Neuronal stem cell (in vitro differentiated cells): ENCODE measurements at regions not wholly inside any gene's neighbourhood (a gene's known extent, or its start where the extent isn't known, plus 50 kb on each side); places are given as distances from the start of the nearest gene placed in this dataset.

Source experiments
- DNase-seq: peaks from one replicate; pipeline ENCODE4 v3.0.0-alpha.2; 2013; ENCODE audit warnings: low spot score
- H2AFZ ChIP-seq: one replicate; pipeline ENCODE4 v1.6.1; 2013; ENCODE audit warnings: mild to moderate bottlenecking, low read length, inconsistent platforms
- H2AK5ac ChIP-seq: 2 replicates; pipeline ENCODE4 v1.6.1; 2013; ENCODE audit warnings: low read depth, mild to moderate bottlenecking, inconsistent platforms, low read length, moderate library complexity, mixed read lengths
- H2BK120ac ChIP-seq: 2 replicates; pipeline ENCODE4 v1.6.1; 2013; ENCODE audit warnings: low read depth, mild to moderate bottlenecking, inconsistent platforms, low read length, moderate library complexity, mixed read lengths
- H2BK12ac ChIP-seq: one replicate; pipeline ENCODE4 v1.6.1; 2013; ENCODE audit warnings: low read length, inconsistent platforms
- H2BK15ac ChIP-seq: 2 replicates; pipeline ENCODE4 v1.6.1; 2013; ENCODE audit warnings: mild to moderate bottlenecking, low read length, inconsistent platforms, mixed read lengths
- H2BK5ac ChIP-seq: one replicate; pipeline ENCODE4 v1.6.1; 2013; ENCODE audit warnings: inconsistent platforms, mild to moderate bottlenecking, low read length, moderate library complexity
- H3K14ac ChIP-seq: one replicate; pipeline ENCODE4 v1.6.1; 2013; ENCODE audit warnings: low read length, inconsistent platforms
- H3K18ac ChIP-seq: 2 replicates; pipeline ENCODE4 v1.6.1; 2013; ENCODE audit warnings: low read length, inconsistent platforms
- H3K23ac ChIP-seq: 2 replicates; pipeline ENCODE4 v1.6.1; 2013; ENCODE audit warnings: low read depth, mild to moderate bottlenecking, mixed read lengths, low read length, inconsistent platforms; ENCODE audit not compliant: poor library complexity
- H3K27ac ChIP-seq: replicated peaks from 3 replicates; pipeline ENCODE4 v1.5.1; 2013; ENCODE audit warnings: low read length, inconsistent platforms
- H3K27me3 ChIP-seq, 3 experiments: 2 replicates each; pipeline ENCODE4 v1.6.1; 2013; ENCODE audit warnings: low read length in 3 of 3, mild to moderate bottlenecking in 2 of 3, inconsistent platforms in 1 of 3, low read depth in 1 of 3, mixed read lengths in 1 of 3, moderate library complexity in 1 of 3; ENCODE audit not compliant: control insufficient read depth in 3 of 3, insufficient read depth in 3 of 3
- H3K36me3 ChIP-seq, 2 donors: replicated peaks in 1 of 2; 2 replicates each; pipeline ENCODE4 v1.6.1; 2013; ENCODE audit warnings: low read length in 2 of 2; ENCODE audit not compliant: control insufficient read depth in 2 of 2, insufficient read depth in 2 of 2
- H3K4ac ChIP-seq: 2 replicates; pipeline ENCODE4 v1.6.1; 2013; ENCODE audit warnings: inconsistent platforms, mild to moderate bottlenecking, low read length, moderate library complexity
- H3K4me1 ChIP-seq, 2 donors: 1 replicate in 1 of 2; 2 replicates in 1 of 2; pipeline ENCODE4 v1.6.1; 2013; ENCODE audit warnings: low read length in 2 of 2, low read depth in 1 of 2; ENCODE audit not compliant: control insufficient read depth in 2 of 2, insufficient read depth in 1 of 2
- H3K4me2 ChIP-seq: one replicate; pipeline ENCODE4 v1.6.1; 2013; ENCODE audit warnings: mild to moderate bottlenecking, low read length, inconsistent platforms; ENCODE audit not compliant: insufficient read depth, poor library complexity, severe bottlenecking
- H3K4me3 ChIP-seq, 2 donors: 2 replicates each; pipeline ENCODE4 v1.5.1; 2013; ENCODE audit warnings: low read length in 2 of 2, mild to moderate bottlenecking in 2 of 2, inconsistent platforms in 1 of 2, moderate library complexity in 1 of 2
- H3K79me1 ChIP-seq: one replicate; pipeline ENCODE4 v1.6.1; 2013; ENCODE audit warnings: low read depth, mild to moderate bottlenecking, inconsistent platforms, low read length, moderate library complexity
- H3K9ac ChIP-seq: one replicate; pipeline ENCODE4 v1.6.1; 2013; ENCODE audit warnings: mild to moderate bottlenecking, low read depth, low read length, inconsistent platforms; ENCODE audit not compliant: poor library complexity
- H3K9me3 ChIP-seq, 2 donors: replicated peaks in 1 of 2; 2 replicates each; pipeline versions ENCODE3 to v1.6.1; 2013; ENCODE audit warnings: low read length in 2 of 2, mild to moderate bottlenecking in 2 of 2, inconsistent platforms in 1 of 2, low read depth in 1 of 2, mixed read lengths in 1 of 2, moderate library complexity in 1 of 2; ENCODE audit not compliant: control insufficient read depth in 2 of 2, insufficient read depth in 1 of 2
- H4K8ac ChIP-seq: one replicate; pipeline ENCODE4 v1.6.1; 2013; ENCODE audit warnings: low read depth, mild to moderate bottlenecking, inconsistent platforms, low read length, moderate library complexity
- H4K91ac ChIP-seq: one replicate; pipeline ENCODE4 v1.6.1; 2013; ENCODE audit warnings: low read length, low read depth, mild to moderate bottlenecking, inconsistent platforms; ENCODE audit not compliant: poor library complexity
- WGBS, 2 donors: extraction: QIAGEN DNeasy Blood & Tissue Kit; methylation state at CpG; one replicate each; pipeline ENCODE4 v1.1.7; 2013; ENCODE audit warnings: missing lambda C conversion rate in 2 of 2, mixed read lengths in 1 of 2; ENCODE audit not compliant: insufficient read length in 2 of 2, insufficient replicate concordance in 1 of 2; ENCODE audit errors: extremely low coverage in 2 of 2; 5-methylcytosine and 5-hydroxymethylcytosine counted together

DNA sequence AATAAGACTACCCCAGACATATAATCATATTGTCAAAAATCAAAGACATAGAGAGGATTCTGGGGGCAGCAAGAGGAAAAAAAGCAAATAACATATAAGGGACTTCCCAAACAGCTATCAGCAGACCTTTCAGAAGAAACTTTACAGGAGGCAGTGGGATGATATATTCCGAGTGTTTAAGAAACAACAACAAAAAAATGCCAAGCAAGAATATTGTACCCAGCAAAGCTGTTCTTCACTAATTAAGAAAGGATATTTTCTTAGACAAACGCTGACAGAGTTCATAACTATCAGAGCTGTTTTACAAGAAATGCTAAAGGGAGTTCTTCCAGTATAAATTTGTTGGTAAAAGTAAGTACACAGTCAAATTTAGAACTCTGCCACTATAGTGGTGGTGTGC lies 243.3 kb upstream of the AFDN start:
- Histone ChIP-seq H3K27me3 (no peaks in the 10 kb centered on the region), H3K27ac (no peak overlapping the region), H2BK12ac (no peak overlapping the region), H2BK120ac (no peak overlapping the region), H2BK5ac (no peak overlapping the region), H3K9me3 (peaks cover 5 to 22% of the 10 kb centered on the region in 2 donors), H3K23ac (no peak overlapping the region), H3K4me3 (no peak overlapping the region), H3K36me3 (peaks cover 0 to 1% of the 10 kb centered on the region in 2 donors), H2AK5ac (no peak overlapping the region), H3K9ac (no peak overlapping the region), H3K4ac (no peak overlapping the region), H2AFZ (no peak overlapping the region), H3K79me1 (no peaks in the 10 kb centered on the region), H3K14ac (no peak overlapping the region), H3K4me2 (no peak overlapping the region), H3K4me1 (peaks cover 5 to 11% of the 10 kb centered on the region in 2 donors), H2BK15ac (no peak overlapping the region), H3K18ac (no peak overlapping the region), H4K91ac (no peak overlapping the region), H4K8ac (no peak overlapping the region)
- DNase-seq = no peak
- WGBS, 2 donors = no CpG with 5 or more reads among the region's 2 CpGs

DNA sequence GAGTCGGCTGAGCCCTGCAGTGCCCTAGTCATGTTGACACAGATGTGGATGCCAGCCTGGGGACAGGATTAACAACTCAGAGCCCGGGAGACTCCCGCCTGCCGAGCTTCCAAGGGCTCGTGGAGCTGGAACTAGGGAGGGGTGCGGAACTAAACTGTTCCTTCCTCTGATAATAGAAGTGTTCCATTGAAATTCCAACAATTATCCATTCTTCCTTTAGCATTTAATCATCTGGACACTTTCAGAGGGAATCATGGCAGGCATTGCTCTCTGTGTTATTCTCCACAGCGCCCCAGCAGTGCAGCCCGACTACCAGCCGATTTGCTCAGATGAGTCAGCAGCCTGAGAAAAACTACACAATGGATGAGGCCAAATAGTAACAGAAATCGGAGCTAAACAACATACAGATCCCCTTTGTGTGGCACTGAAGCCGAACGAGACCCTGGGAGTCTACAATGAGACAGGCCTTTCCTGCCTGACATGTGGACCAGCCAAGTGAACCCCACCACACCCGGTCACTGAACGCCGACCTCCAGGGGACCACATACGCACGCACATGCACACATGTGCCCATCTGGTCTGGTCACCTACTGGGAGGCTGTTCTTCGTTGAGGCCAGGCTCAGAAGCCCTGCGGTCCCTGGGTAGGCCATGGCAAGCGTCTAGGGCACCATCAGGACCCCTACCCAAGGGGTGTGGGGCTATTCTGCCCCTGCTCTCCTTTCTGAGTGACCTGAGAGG lies 238.4 kb upstream of the AFDN start:
- H3K18ac ChIP-seq = peak overlapping the region; percentile 98
- H3K27me3 ChIP-seq = peaks cover 0 to 1% (median 0%) of the 10 kb centered on the region in 3 experiments
- H2BK5ac ChIP-seq = peak overlapping the region; percentile 90
- H3K9ac ChIP-seq = no peak overlapping the region
- peaks cover 0 to 1% of the 10 kb centered on the region in 2 donors for H3K36me3 ChIP-seq
- no peak overlapping the region for H3K4me2 ChIP-seq
- H2BK120ac ChIP-seq = peak overlapping the region; percentile 89
- H3K4me3 ChIP-seq = no peak overlapping the region
- H3K9me3 ChIP-seq = peaks cover 9 to 19% of the 10 kb centered on the region in 2 donors
- H3K27ac ChIP-seq = peak overlapping the region; percentile 44
- H3K4me1 ChIP-seq = peaks cover 5 to 8% of the 10 kb centered on the region in 2 donors
- no CpG with 5 or more reads among the region's 20 CpGs for WGBS, 2 donors
- H3K14ac ChIP-seq = no peak overlapping the region
- peak overlapping the region; percentile 64 for H4K91ac ChIP-seq
- peak overlapping the region; percentile 99 for H2AK5ac ChIP-seq
- peak overlapping the region; percentile 84 for H3K4ac ChIP-seq
- H3K23ac ChIP-seq = peak overlapping the region; percentile 85
- H2BK15ac ChIP-seq = peak overlapping the region; percentile 100
- DNase-seq = no peak
- H4K8ac ChIP-seq = no peak overlapping the region
- peak overlapping the region; percentile 98 for H2BK12ac ChIP-seq
- no peaks in the 10 kb centered on the region for H3K79me1 ChIP-seq
- peak overlapping the region; percentile 87 for H2AFZ ChIP-seq

DNA sequence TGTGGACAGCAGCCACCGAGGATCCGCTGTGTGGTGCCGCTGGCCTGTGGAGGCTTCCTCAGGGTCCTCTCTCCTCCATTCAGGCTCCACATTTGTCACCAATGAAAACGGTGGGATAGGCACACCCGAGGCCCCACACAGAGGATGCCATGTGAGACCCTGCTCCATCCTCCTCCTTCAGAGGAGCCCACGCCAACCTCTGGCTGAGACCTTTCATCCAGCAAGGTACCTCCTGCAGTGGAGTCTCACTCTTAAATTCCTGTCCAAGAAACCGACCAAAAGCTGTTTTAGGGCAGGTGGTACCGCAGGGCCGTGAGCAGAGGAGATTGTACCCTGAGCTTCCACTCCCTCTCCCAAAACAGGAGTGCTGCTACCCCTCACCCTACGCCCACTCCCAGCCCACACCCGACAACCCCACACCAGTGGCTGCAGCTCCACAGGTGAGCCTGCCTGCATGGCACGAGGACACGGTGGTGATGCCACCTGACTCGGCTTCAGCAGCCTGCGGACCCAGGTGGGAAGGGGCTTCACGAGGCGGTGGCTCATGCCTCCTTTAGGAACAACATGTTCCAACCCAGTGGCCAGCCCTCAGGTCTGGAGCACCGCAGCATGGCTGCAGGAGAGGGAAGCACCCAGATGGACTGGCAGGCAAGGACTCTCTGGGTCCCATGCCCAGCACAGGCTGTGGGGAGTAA lies 237.6 kb upstream of the AFDN start:
- Histone ChIP-seq H3K79me1 (no peaks in the 10 kb centered on the region), H3K4me1 (peaks cover 5 to 8% of the 10 kb centered on the region in 2 donors), H3K27me3 (peaks cover 0 to 1% (median 0%) of the 10 kb centered on the region in 3 experiments), H3K9ac (no peak overlapping the region), H3K4me2 (no peak overlapping the region), H3K27ac (no peak overlapping the region), H2BK5ac (peak overlapping the region; percentile 90), H2BK15ac (peak overlapping the region; percentile 100), H2AK5ac (peak overlapping the region; percentile 99), H3K36me3 (peaks cover 0 to 1% of the 10 kb centered on the region in 2 donors), H2BK12ac (peak overlapping the region; percentile 98), H3K9me3 (peaks cover 9 to 17% of the 10 kb centered on the region in 2 donors), H3K14ac (peak overlapping the region; percentile 63), H3K18ac (peak overlapping the region; percentile 98), H3K4me3 (no peak overlapping the region), H2AFZ (peak overlapping the region; percentile 87), H2BK120ac (peak overlapping the region; percentile 89), H4K91ac (peak overlapping the region; percentile 64), H3K23ac (peak overlapping the region; percentile 85), H4K8ac (peak overlapping the region; percentile 6), H3K4ac (peak overlapping the region; percentile 84)
- no peak for DNase-seq
- WGBS, 2 donors = no CpG with 5 or more reads among the region's 18 CpGs

DNA sequence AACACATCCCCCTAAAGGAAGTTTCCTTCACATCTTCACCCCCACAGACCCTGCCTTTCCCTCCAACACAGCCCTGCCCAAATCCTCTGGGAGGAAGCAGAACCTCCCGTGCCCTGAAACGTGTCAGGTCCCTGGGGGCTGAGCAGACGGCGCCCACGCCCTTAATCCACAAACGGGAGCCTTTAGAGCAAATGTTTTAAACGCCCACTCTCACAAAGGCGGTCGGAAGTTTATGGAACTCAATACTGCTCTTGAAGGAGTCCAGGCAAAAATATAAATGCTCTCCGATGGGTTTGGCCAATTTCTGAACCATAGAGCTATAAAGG lies 237.1 kb upstream of the AFDN start:
- Histone ChIP-seq H2BK12ac (peak overlapping the region; percentile 98), H3K27me3 (peaks cover 0 to 1% (median 0%) of the 10 kb centered on the region in 3 experiments), H3K23ac (no peak overlapping the region), H2BK5ac (peak overlapping the region; percentile 90), H4K91ac (no peak overlapping the region), H3K14ac (peak overlapping the region; percentile 63), H3K4ac (no peak overlapping the region), H3K18ac (peak overlapping the region; percentile 98), H3K27ac (no peak overlapping the region), H2AK5ac (peak overlapping the region; percentile 99), H3K4me2 (no peak overlapping the region), H3K9me3 (peaks cover 9 to 17% of the 10 kb centered on the region in 2 donors), H3K36me3 (peaks cover 0 to 1% of the 10 kb centered on the region in 2 donors), H4K8ac (no peak overlapping the region), H2BK15ac (peak overlapping the region; percentile 91), H2BK120ac (peak overlapping the region; percentile 89), H3K4me1 (peaks cover 5 to 8% of the 10 kb centered on the region in 2 donors), H2AFZ (no peak overlapping the region), H3K79me1 (no peaks in the 10 kb centered on the region), H3K9ac (no peak overlapping the region), H3K4me3 (no peak overlapping the region)
- DNase-seq = no peak
- no CpG with 5 or more reads among the region's 10 CpGs for WGBS, 2 donors
